Stimulated activated CD8-positive, alpha-beta memory T cell treated with anti-CD3 and anti-CD28 coated beads, Interleukin-7, amount 100 ng/mL, for 48 hours (primary cell): ENCODE measurements at regions not wholly inside any gene's neighbourhood (a gene's known extent, or its start where the extent isn't known, plus 50 kb on each side); places are given as distances from the start of the nearest gene placed in this dataset.

Experiments
- DNase-seq, 2 donors: peaks; one replicate each; pipeline ENCODE4 v3.0.0-alpha.2; 2020; ENCODE audit warnings: low read depth in 1 of 2; ENCODE audit errors: extremely low read depth in 1 of 2

DNA sequence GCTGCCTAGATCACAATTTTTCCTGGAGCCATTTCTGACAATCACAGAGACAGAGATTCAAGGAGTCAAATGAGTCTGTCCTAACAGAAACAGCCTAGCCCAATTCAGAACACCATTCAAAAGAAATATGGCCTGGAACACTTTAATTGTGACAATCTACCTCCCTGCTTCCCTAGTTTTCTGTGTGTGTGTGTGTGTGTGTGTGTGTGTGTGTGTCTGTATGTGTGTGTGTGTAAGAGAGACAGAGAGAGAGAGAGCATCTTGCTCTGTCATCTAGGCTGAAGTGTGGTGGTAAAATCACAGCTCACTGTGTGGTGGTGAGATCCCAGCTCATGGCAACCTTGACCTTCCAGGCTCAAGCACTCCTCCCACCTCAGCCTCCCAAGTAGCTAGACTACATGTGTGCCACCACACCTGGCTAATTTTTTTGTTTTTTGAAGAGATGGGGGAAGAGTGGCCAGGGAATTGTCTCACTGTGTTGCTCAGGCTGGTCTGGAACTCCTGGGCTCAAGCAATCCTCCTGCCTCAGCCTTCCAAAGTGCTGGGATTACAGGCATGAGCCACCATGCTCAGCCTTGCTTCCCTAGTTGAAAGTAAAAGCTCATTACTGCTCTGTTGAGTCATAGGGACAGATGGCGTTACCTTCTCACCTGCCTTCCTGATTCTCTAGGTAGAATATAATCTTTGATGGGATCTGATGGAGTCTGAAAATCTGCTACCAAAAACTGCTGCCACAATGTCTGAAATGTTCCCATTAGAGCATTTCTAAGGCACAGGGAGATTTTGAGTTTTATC, 89.6 kb upstream of the BEND6 start:
- DNase-seq = no peak

DNA sequence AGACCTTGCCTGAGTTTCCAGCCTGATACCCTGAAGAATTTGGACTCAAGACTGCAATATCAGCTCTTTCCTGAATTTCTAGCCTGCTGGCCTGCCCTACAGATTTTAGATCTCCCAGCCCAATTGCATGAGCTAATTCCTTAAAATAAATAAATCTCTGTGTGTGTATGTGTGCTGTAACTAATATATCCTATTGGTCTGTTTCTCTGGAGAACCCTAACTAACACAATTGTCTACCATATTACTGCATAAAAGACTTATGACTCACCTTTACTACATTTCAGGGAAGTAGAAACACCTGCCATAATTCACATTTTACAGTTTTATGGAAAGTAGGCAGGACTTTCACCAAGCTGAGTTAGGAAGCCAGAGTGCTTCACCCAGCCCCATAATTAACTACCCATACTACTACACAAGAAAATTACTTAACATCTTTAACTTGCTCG, 90.7 kb upstream of the BEND6 start:
- no peak for DNase-seq

DNA sequence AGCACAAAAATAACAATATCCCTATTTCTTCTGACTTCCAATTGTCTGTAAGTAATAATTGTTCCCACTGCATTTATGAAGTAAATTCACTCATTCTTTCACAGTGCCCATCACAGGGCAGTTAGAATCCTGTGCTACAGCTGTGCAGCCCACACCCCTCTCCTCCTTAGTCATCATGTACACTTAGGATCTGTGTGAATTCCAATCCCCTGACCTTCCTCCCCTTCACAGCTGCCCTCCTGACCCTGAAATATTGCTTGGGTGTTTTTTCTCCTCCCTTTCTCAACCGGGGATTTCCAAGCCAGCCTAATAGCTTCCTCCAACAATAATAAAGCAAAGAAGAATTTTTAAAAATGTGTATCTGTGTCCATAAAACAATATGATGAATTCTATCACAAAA, 91.5 kb upstream of the BEND6 start:
- no peak for DNase-seq

DNA sequence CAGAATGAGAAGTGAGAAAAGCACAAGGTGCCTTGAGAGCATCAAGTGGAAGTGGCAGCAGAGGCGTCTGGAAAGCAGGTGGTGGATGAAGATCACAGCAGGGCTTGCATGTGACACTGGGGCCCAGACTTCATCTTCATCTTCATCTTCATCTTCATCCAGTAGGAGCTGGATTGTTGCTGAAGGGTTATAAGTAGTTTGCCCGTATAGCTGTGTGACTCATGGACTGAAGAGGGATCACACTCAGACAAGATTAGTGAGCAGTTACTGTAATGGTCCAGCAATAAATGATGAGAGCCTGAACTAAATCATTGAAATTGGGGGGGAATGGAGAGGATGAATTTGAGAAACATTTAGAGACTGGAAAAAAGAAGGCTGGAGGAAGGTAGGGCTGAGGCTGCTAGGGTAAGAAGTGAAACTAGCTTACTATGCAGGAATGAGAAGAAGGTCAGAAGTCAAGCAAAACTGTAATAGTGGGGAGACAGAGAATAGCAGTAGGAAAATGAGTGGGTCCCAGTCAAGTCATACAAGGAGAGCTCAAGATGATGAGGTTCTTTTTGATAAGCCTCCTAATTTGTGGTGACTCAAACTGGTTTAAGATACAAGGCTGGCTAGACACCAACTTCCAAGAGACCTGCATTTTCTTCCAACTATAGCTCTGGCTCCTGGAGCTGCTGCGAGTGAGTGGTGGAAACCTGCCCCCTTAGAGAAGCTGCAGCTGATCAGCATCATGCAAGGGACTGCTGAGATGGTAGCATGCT, 92.3 kb upstream of the BEND6 start:
- no peak for DNase-seq

DNA sequence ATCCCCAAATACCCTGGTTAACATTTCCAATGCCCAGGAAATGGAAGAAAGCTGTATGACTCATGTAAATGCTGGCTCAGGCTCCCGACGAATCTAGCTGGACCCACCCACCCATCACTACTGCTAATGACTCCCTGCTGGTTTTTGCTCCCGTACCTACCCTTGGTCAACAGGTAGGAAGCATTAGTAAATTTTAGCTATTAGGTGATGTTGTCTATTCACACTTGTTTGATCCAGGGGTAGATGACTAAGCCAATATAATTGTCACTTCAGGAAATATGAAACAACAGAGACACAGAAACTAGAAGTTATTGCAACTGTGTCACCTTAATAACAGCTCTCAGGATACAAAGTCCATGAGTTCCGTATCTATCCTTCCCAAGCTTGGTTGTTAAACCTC, 94.4 kb upstream of the BEND6 start:
- no peak for DNase-seq

DNA sequence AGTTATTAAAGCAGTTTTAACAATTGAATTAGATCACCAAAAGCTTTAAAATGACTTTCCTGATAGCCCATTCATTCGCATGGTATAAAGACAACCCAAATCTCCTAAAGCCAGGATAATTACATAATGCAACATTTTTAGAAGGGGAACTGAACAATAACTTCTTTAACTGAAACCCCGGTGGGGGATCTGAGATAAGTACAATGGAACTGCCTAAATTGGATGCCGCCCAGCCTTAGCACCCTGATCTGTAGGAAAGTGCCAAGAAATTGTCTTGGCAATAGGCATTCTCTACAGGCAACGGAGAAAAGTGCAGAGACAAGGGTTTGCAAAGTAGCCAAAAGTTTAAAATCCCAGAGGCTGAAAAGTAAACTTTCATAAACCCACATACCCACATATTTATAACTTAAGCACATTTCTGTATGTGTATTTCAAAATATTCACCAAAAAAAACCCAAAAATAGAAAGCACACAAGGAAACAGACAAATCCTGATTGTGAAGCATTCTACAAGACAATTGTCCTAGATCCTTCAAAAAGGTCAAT, 98.8 kb upstream of the BEND6 start:
- no peak for DNase-seq

DNA sequence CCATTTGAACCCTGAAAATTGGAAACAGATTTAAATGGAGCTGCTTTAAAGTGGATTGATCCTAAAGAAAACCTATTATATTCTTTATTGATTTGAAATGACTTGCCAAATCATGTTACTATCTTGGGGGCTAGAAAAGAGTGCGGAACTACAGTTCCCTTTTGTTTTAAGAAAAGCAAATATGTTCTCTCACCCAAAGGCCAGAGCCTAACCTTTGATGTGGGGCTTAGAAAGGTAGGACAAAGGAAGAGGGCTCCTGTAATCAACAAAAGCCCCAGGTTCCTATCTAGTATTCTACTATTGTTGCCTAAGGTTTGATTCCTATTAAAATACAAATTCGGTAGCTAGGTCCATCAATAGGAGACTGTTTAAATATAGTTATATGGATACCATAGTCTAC, 100.8 kb upstream of the BEND6 start:
- DNase-seq = no peak

DNA sequence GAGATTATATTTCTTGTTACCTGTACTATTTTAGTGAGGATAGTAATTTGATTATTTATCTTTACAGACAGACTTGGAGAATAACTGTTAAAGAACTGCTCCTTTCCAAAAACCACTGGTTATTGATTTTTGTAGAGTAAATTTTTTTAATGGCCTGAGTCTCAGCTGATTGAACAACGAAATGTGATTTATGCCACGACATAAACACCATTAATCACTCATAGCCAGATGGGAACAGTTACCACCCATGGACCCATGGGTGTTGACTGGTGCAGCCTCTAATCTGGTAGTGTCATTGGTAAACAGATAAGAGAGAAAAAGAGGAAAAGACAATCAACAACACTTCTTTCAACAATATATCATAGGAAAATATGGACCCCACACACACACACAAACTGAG, 101.4 kb upstream of the BEND6 start:
- no peak for DNase-seq

DNA sequence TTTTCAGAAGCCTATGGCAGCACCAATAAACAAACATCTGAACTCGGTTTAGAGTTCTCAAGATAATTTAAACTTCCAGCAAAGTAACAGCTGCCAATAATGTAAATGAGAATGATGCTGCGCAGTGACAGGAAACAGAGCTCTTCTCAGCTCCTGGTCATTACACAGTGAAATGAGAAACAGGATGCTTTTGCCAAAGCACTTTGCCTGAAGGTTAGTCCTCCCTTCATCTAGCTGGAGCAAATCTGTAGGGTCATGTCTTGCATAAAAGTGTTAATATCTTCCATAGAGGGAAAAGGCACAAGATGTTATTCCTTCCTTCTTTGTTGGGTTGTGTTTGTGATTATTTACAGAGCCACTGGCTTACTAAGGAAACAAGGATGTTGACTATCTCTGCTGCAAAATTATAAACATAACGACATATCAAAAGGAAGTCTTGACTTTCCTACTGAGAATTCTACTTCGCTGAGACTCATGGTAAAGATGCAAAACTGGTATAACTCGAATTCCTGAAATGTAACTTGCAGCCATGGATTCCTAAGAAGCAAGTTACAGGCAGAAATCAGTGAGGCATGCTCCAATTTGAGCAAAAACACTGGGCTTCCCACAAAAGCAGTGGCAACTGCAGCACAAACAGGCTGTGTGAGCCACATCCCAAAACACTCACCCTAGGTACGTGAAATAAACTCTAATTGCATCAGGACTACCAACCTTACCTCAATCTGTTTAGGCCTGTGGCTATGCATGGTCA, 102.5 kb upstream of the BEND6 start:
- no peak for DNase-seq

DNA sequence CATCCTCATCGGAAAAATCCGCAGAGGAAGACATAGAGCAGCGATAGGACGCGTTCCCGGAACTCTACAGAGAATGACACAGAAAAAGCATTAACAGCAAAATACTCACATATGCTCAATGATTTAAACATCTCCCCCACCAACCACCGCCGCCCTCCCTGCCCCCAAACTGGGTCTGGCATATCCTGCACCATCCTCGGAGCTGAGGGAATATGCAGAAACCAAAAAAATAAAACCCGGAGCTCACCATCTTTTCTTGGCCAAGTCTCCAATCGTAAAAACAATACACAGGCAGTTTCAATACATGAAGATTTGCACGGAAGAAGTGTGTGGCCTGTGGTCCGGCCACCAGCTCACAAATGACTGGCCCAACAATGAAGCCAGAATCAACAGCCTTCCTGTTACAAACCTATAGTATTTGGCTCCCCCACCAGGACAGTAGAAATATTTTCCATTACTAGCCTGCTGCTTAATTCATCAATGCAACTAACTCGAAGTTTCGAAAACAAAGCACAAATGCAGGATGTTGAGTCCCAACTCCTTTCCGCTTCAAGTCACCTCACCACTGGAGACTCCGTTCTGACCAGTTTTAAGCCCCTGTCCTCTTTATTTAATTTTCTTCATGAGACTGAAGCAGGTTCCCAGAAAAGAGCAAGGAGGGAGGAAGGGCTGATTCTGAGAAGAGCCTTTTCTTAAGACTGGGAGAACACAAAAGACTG, 103.2 kb upstream of the BEND6 start:
- peak in 1 of 2 donors; percentile 17 for DNase-seq

DNA sequence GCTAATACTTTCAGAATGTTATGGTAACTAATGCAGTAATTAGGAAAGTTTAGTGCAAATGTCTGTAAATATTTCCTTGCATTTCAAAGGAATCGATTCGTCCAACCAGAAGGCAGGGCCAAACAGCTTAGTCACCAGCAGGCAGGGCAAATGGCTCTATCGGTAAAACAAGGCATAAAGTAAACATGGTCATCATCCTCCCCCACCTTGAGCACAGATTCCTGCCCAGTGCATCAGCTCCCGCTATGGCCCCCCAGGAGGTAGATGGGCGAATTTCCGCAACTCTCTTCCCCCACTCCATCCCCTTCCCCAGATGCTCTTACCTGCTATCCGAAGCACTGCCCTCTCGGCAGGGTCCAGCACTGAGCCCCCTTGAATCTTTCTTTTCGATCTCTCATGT, 103.8 kb upstream of the BEND6 start:
- DNase-seq = no peak

DNA sequence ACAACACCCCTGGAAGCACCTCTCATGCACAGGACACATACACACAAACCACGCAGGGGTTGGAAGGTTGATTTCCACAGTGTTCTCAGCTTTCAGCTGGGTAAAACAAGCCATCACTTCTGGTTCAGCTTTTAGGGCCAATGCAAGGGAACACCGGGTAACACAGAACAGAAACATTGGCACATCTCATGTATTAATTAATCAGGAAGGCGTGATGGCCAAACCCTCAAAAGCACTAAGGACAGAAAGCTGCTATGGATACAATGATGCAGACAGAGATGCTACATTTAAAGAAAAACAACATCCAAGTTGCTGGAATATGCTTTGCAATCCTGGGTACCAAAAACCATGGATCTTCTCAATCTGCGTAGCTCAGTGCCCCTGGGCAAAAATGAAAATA, 104.3 kb upstream of the BEND6 start:
- no peak for DNase-seq

DNA sequence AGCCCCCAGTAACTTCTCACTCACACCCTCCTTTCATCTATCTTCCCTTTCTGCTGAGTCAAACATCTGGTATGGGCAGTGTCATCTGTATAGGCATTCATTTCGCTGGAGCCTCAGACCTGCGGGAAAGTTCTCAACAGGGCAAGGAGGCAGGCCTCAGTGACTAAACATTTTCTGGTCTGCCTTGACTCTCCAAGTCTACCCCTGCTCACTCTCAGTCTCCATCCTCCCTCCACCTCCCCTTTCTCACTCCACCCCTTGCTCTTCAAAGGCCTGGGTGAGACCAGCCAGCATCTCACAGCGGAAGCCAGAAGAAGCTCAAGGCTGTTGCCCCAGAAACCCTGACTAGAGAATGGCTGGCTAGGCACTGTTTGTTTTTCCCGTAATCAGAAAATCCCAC, 105.0 kb upstream of the BEND6 start:
- DNase-seq = no peak

DNA sequence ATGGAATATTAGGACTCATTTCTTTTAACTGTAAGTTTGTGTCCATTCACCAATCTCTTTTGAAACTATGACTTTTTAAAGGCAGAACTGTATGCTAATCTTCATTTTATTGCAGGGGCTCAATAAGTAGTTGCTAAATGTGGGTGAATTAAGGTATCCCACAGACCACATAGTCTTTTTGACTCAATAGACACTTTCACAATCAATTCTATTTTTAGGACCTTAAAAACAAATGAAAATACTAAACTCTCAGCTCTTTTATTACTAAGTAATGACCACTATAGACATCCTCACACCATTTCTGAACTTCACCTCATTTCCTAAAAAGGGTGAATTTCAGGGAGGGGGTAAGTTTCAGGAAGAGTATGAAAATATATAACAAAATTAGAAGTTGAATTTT, 106.8 kb upstream of the BEND6 start:
- DNase-seq = no peak

DNA sequence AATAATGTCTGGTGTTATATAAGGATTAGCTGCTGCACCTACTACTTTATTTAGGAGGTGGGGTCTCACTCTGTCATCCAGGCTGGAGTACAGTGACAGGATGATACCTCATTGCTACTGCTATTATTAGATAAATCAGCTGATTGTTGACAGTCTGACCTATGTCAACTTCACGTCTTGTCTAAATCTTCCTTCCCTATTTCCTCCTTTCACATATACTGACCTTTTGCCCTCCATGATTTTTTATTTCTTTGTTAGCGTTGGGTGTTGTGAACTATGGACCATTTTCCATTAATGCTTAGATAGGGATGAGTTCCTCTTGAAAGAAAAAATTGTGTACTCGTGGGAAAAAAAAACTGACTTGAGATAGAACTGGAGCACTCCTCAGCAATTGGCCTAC, 109.9 kb upstream of the BEND6 start:
- DNase-seq = no peak

DNA sequence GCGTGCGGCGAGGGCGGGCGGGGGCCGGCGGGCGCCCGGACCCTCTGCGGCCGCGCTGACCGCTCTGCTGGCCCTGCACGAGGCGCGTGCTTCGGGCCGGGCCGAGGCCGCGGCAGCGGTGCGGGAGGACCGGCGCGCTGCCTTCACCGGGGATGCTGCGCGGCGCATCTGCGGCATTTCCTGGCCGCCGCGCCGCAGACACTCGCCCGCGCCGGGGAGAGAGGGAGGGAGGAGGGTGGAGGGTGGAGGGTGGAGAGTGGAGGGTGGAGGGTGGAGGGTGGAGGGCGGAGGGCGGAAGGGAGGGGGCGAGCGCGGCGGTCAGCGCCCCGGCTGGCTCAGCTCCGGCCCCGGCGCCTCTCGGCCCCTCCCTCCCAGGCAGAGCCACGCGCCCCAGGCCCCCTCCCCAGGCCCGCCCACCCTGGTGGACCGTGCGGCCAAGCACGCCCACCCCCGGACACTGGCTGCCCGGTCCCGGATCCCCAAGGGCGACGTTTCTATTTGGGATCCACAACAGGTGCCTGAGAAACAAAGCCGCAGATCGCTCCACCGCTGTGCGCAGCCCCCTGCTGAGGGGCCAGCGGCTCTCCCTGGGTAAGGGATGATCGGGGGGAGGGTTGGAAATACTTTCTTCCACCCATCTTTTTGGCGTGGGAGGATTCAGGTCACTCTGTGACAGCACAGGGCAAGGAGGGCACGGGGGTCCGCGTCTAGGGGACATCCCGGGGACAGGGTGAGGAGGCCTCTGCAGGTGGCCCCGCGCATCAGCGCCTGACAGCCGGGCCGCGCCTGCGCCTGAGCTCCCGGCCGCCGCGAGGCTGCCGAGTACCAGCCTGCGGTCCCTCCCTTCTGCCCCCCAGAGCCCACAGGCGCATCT, 111.2 kb upstream of the BEND6 start:
- peak; percentile 33 to 38 for DNase-seq

DNA sequence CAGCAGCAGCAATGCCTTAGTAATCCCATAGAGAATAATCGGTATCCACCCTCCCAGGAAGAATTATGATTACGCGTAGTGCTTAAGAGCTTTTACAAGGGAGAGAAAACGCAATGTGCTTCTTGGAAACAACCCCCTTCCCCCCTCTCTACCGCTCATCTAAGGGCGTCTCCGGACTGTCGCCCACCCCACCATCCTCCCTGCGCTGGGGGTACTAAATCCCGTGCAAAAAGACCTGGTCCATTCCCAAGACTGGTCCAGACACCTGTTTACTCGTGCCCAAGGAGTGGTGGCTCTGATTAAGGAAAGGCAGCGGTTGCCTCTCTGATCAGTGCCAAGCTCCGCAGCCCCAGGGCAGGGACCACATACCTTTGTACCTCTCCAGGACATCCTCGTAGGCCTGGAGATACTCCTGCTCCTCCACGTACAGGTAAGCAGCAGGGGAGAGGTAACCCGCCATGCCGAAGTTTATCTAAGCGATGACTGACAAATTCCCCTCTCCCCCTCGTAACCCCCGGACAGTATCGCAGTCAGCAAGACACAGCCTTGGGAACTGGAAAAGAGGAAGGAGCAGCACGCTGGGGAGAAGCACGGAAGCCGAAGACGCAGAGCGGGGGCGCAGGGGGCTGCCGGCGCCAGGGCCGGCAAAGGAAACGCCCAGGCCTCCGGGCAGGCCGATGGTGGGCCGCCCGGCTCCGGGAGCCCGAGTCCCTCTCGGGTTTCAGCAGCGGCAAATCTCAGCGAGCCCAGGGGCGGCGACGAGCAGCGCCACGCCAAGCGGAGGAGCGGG, 112.0 kb upstream of the BEND6 start:
- no peak for DNase-seq

DNA sequence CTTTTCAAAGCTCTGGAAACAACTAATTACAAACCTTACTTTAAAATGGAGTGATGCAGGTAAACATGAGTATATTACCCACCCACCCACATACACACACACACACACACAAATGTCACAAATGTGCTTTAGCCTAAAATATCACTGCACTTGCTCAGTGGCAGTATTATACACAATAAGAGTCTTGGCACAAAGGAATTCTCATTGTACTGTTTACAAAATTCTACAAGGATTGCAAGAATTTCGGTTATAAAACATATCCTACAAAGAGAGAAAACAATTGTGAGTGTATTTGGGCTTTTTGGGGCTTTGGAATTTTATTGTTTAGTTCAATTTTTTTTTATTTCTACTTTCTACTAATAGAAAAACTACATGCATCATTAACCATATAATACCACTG, 113.2 kb upstream of the BEND6 start:
- no peak for DNase-seq

DNA sequence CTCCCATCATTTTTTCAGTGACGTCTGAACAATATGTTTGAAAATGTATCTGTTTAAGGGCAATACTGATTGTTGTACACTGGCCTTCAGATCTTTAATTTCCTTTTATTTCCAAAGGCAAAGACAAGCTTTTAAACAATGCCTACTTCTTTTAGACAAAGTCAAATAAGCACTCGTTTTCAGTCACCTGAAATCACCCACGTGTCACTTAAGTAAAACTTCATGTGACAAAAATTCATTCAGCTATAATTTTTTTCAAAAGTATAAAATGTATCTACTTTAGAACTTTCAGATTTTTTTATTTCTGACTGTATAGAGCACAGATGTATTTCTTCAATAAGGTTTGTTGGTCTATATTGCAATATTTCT, 113.5 kb upstream of the BEND6 start:
- no peak for DNase-seq
